Ovary (tissue), 7 donors: ENCODE measurements at regions not wholly inside any gene's neighbourhood (a gene's known extent, or its start where the extent isn't known, plus 50 kb on each side); places are given as distances from the start of the nearest gene placed in this dataset.
A peak's percentile ranks its signal among the peaks of the same experiment; 100 is the strongest.

Experiments used
- DNase-seq, 5 donors: peaks; one replicate each; pipeline ENCODE4 v3.0.0-alpha.2; 2019 to 2020
- H3K27ac ChIP-seq, 2 donors: fragments of 200-600 bp; one replicate each; pipeline versions ENCODE4 v1.5.1 to v1.8.0; 2019 to 2022
- H3K27me3 ChIP-seq: fragments of 200-600 bp; one replicate; pipeline ENCODE4 v1.8.0; 2022
- H3K36me3 ChIP-seq: fragments of 200-600 bp; sonication (generic); one replicate; pipeline ENCODE4 v1.5.1; 2019
- H3K4me1 ChIP-seq: one replicate; pipeline ENCODE4 v1.8.1; 2013; ENCODE audit warnings: mild to moderate bottlenecking, moderate library complexity; ENCODE audit not compliant: insufficient read depth
- H3K4me3 ChIP-seq: fragments of 200-600 bp; sonication (generic); one replicate; pipeline ENCODE4 v1.5.1; 2017
- H3K9me3 ChIP-seq, 2 donors: fragments of 200-600 bp in 1 of 2; sonication (generic) in 1 of 2; one replicate each; pipeline versions ENCODE4 v1.5.1 to v1.8.1; 2013 to 2019; ENCODE audit warnings: mild to moderate bottlenecking in 1 of 2, moderate library complexity in 1 of 2
- EP300 ChIP-seq: sonication (generic); formaldehyde crosslinking; IDR thresholded peaks from one replicate; pipeline ENCODE4 v1.6.1; 2017; ENCODE audit warnings: antibody characterized with exemption
- POLR2A ChIP-seq: fragments of 450-650 bp; IDR thresholded peaks from one replicate; pipeline ENCODE4 v1.6.1; 2017; ENCODE audit warnings: antibody characterized with exemption, mild to moderate bottlenecking, moderate library complexity
- WGBS, 3 donors: extraction: QIAGEN DNeasy Blood & Tissue Kit in 1 of 3; methylation state at CpG; one replicate each; pipeline versions ENCODE4 v1.1.5 to v1.1.7; 2013 to 2017; 5-methylcytosine and 5-hydroxymethylcytosine counted together
- intact Hi-C, 4 donors: fragments of 100-400 bp; cut with DNase I; formaldehyde crosslinking; loops; one replicate each; pipeline versions ENCODE4 v1.11.0 to v1.15.1; 2022 to 2023
- TF ChIP-seq, protein P1 (sequence below), 3 donors: fragments of 450-650 bp in 2 of 3; fragments of 200-600 bp in 1 of 3; IDR thresholded peaks; one replicate each; pipeline versions ENCODE4 v1.5.1 to v1.8.0; 2016 to 2022; ENCODE audit warnings: antibody characterized with exemption in 3 of 3, mild to moderate bottlenecking in 1 of 3
- donor health status: DM: no; HTN: no; CAD: no; lungs with moderate emphysema.
- donor health status: DM: no; HTN: no; CAD: no.
- donor health status: Bipolar disorder and iron deficiency.
- donor health status: DM: no; HTN: no; CAD: no.
- donor health status: DM: yes; HTN: yes; CAD: no.

DNA sequence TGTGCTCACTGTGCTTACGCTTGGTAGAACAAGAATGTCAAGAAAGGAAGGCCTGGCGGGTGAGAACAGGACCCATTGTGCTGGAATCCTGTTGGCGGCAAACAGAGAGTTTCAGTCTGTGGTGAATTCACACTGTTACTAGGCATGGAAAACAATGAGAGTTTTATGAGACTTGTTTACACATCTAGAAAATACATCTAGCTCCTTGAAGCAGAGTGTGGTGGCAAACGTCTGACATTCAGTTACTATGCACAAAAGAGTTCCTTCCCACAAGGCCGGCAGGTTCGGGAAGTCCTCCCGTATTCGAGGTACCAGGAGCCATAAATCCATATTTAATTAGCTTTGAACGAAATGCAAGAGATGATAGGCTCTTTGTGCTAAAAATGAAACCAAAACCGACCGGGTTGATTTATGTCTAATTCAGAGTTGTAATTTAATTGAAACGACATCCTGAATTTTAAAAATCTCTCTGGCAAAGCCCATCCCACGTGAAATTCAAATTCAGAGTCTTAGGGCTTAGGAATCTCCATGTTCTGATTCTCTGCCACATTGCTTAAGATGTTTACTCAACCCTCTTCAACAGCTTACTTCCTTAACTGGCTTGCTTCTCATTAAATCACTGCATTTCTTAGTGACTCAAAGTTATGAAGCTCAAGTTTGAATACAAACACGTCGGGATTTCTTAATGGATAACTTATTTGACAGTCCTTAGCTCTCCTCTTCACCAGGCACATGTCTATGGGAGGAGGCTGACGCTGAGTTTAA is 299.9 kb upstream of the PITRM1 start:
- WGBS, 3 donors = 23 to 26% (median 25%) methylated on average over 16 of the region's 16 CpGs
- DNase-seq = no peak
- no peaks in the 10 kb centered on the region for H3K9me3 ChIP-seq
- TF ChIP-seq POLR2A (no peak), EP300 (no peak)
- TF ChIP-seq, protein P1, sequence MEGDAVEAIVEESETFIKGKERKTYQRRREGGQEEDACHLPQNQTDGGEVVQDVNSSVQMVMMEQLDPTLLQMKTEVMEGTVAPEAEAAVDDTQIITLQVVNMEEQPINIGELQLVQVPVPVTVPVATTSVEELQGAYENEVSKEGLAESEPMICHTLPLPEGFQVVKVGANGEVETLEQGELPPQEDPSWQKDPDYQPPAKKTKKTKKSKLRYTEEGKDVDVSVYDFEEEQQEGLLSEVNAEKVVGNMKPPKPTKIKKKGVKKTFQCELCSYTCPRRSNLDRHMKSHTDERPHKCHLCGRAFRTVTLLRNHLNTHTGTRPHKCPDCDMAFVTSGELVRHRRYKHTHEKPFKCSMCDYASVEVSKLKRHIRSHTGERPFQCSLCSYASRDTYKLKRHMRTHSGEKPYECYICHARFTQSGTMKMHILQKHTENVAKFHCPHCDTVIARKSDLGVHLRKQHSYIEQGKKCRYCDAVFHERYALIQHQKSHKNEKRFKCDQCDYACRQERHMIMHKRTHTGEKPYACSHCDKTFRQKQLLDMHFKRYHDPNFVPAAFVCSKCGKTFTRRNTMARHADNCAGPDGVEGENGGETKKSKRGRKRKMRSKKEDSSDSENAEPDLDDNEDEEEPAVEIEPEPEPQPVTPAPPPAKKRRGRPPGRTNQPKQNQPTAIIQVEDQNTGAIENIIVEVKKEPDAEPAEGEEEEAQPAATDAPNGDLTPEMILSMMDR (IDR thresholded peaks at IDR 0.05) = no peak
- no peaks in the 10 kb centered on the region for H3K27me3 ChIP-seq
- intact Hi-C loops = loop anchor here in 1 of 4 donors (10.0 kb wide), 1 partner anchor 792 kb away; no protein-coding TSS in a partner anchor
- H3K4me1 ChIP-seq = peaks cover 17% of the 10 kb centered on the region
- H3K4me3 ChIP-seq = peak overlapping the region; percentile 16
- no peaks in the 10 kb centered on the region for H3K36me3 ChIP-seq
- H3K27ac ChIP-seq = no peak overlapping the region

DNA sequence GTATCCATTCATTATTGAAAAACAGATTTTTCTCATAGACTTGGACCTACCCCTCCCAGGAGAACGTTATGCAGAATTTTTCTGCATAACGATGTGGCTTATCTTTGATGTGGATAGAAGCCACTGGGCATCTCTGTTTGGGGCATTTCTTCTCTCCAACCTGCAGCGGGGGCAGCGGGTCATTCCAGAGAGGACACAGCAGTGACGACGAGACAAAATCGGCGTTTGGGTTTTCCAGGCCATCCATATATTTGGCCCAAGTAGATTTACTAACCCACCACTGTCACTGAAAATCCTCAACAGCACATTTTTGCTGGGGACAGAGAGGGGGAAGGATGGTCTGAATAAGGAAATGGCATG is 299.3 kb upstream of the PITRM1 start:
- Histone ChIP-seq H3K36me3 (no peaks in the 10 kb centered on the region), H3K4me1 (peaks cover 19% of the 10 kb centered on the region), H3K27ac (no peak overlapping the region), H3K4me3 (peak overlapping the region; percentile 16), H3K27me3 (no peaks in the 10 kb centered on the region), H3K9me3 (no peaks in the 10 kb centered on the region)
- intact Hi-C loops = loop anchor here in 1 of 4 donors (10.0 kb wide), 1 partner anchor 793 kb away; no protein-coding TSS in a partner anchor
- DNase-seq = no peak
- 89 to 93% (median 91%) methylated on average over 8 of the region's 8 CpGs for WGBS, 3 donors
- TF ChIP-seq POLR2A = no peak
- TF ChIP-seq, protein P1 (IDR thresholded peaks at IDR 0.05) = no peak
- TF ChIP-seq EP300 = no peak

DNA sequence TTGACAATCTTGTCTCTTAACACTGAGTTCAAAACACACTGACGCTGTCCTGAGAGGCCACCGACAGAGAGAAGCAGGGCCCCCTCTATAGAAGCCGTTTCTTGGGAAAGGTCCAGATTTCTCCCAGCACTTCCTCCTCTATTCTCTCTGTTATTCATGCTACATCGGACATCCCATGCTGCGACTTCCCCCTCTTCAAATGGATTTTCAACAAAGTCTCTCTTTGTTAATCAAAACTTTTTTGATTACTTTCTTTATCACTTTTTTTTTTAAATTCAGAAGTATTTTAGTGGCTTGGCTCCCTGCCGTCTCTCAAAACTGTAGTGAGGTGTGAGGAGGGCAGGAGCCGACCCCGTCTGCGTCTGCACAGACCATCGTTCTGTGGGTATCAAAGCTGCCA is 298.9 kb upstream of the PITRM1 start:
- no peak for TF ChIP-seq EP300
- no peak for TF ChIP-seq POLR2A
- TF ChIP-seq, protein P1 (IDR thresholded peaks at IDR 0.05) = no peak
- DNase-seq = no peak
- 84 to 88% (median 87%) methylated on average over 10 of the region's 10 CpGs for WGBS, 3 donors
- H3K27me3 ChIP-seq = no peaks in the 10 kb centered on the region
- intact Hi-C loops = loop anchor here in 1 of 4 donors (10.0 kb wide), 1 partner anchor 793 kb away; no protein-coding TSS in a partner anchor
- no peaks in the 10 kb centered on the region for H3K9me3 ChIP-seq
- no peak overlapping the region for H3K4me3 ChIP-seq
- H3K4me1 ChIP-seq = peaks cover 19% of the 10 kb centered on the region
- no peaks in the 10 kb centered on the region for H3K36me3 ChIP-seq
- no peak overlapping the region for H3K27ac ChIP-seq

DNA sequence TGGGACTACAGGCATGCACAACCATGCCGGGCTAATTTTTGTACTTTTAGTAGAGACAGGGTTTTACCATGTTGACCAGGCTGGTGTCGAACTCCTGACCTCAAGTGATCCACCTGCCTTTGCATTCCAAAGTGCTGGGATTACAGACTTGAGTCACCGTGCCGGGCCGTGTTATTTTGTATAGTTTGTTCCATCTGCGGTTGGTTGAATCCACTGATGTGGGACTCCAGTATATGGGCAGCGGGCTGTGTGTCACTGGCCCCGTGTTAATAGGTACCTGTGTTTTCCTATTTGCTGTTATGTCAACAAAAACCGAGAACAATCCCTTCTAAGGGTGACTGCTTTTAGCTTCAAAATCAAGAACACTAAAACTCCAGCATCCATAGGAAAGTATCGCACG is 297.6 kb upstream of the PITRM1 start:
- WGBS, 3 donors = 95 to 97% (median 96%) methylated on average over 11 of the region's 11 CpGs
- DNase-seq = no peak
- no peaks in the 10 kb centered on the region for H3K9me3 ChIP-seq
- no peak overlapping the region for H3K27ac ChIP-seq
- TF ChIP-seq EP300 = no peak
- TF ChIP-seq, protein P1 (IDR thresholded peaks at IDR 0.05) = no peak
- TF ChIP-seq POLR2A = no peak
- H3K36me3 ChIP-seq = no peaks in the 10 kb centered on the region
- peaks cover 21% of the 10 kb centered on the region for H3K4me1 ChIP-seq
- no peaks in the 10 kb centered on the region for H3K27me3 ChIP-seq
- H3K4me3 ChIP-seq = no peak overlapping the region
- intact Hi-C loops = loop anchor here in 1 of 4 donors (10.0 kb wide), 1 partner anchor 795 kb away; no protein-coding TSS in a partner anchor
